Urinary bladder (tissue), 3 donors: ENCODE measurements at regions not wholly inside any gene's neighbourhood (a gene's known extent, or its start where the extent isn't known, plus 50 kb on each side); places are given as distances from the start of the nearest gene placed in this dataset.

Source experiments
- DNase-seq: peaks from one replicate; pipeline ENCODE4 v3.0.0-alpha.2; 2015; ENCODE audit errors: extremely low spot score
- H3K27ac ChIP-seq: one replicate; pipeline ENCODE4 v1.5.1; 2013; ENCODE audit warnings: low read depth, mild to moderate bottlenecking, moderate library complexity
- H3K36me3 ChIP-seq: one replicate; pipeline ENCODE4 v1.6.1; 2013; ENCODE audit warnings: mild to moderate bottlenecking, moderate library complexity; ENCODE audit not compliant: insufficient read depth
- H3K4me1 ChIP-seq: one replicate; pipeline ENCODE4 v1.6.1; 2013; ENCODE audit warnings: mild to moderate bottlenecking, moderate library complexity; ENCODE audit not compliant: insufficient read depth
- H3K4me3 ChIP-seq: one replicate; pipeline ENCODE4 v1.5.1; 2013; ENCODE audit warnings: low read depth, low read length
- WGBS: extraction: QIAGEN DNeasy Blood & Tissue Kit; methylation state at CpG from one replicate; pipeline ENCODE4 v1.1.7; 2013; 5-methylcytosine and 5-hydroxymethylcytosine counted together
- donor health status: healthy with polysubstance abuse.
- donor health status: healthy.

- WGBS = 97% methylated on average over 2 of the region's 2 CpGs
- H3K4me3 ChIP-seq = no peak overlapping the region
- no peaks in the 10 kb centered on the region for H3K4me1 ChIP-seq
- no peaks in the 10 kb centered on the region for H3K36me3 ChIP-seq
- no peak overlapping the region for H3K27ac ChIP-seq
- no peak for DNase-seq
Measured at GRCh38 chr4:81757691-81758090, 286.0 kb upstream of the RASGEF1B start.

GRCh38 chr4:81756973-81757372 lies 285.3 kb upstream of the RASGEF1B start:
- Histone ChIP-seq H3K4me1 (no peaks in the 10 kb centered on the region), H3K36me3 (no peaks in the 10 kb centered on the region), H3K4me3 (no peak overlapping the region), H3K27ac (no peak overlapping the region)
- 80% methylated on average over 3 of the region's 3 CpGs for WGBS
- DNase-seq = no peak

- WGBS = 59% methylated on average over 2 of the region's 2 CpGs
- Histone ChIP-seq H3K4me1 (no peaks in the 10 kb centered on the region), H3K27ac (no peak overlapping the region), H3K4me3 (no peak overlapping the region), H3K36me3 (no peaks in the 10 kb centered on the region)
- no peak for DNase-seq
Measured at GRCh38 chr4:81756042-81756441, 284.3 kb upstream of the RASGEF1B start.

GRCh38 chr4:81754169-81754568 lies 282.5 kb upstream of the RASGEF1B start:
- DNase-seq = no peak
- Histone ChIP-seq H3K36me3 (no peaks in the 10 kb centered on the region), H3K4me3 (no peak overlapping the region), H3K4me1 (no peaks in the 10 kb centered on the region), H3K27ac (no peak overlapping the region)
- WGBS = 91% methylated on average over 4 of the region's 4 CpGs

GRCh38 chr4:81751531-81752289 lies 280.0 kb upstream of the RASGEF1B start:
- DNase-seq = no peak
- Histone ChIP-seq H3K4me3 (no peak overlapping the region), H3K36me3 (no peaks in the 10 kb centered on the region), H3K4me1 (no peaks in the 10 kb centered on the region), H3K27ac (no peak overlapping the region)
- WGBS = 93% methylated on average over 6 of the region's 6 CpGs

- DNase-seq = no peak
- Histone ChIP-seq H3K4me1 (no peaks in the 10 kb centered on the region), H3K27ac (no peak overlapping the region), H3K36me3 (no peaks in the 10 kb centered on the region), H3K4me3 (no peak overlapping the region)
- WGBS = 54% methylated on average over 2 of the region's 2 CpGs
Measured at GRCh38 chr4:81747242-81747930, 275.7 kb upstream of the RASGEF1B start.

- H3K36me3 ChIP-seq = no peaks in the 10 kb centered on the region
- no peaks in the 10 kb centered on the region for H3K4me1 ChIP-seq
- 86% methylated on average over 1 of the region's 1 CpG for WGBS
- no peak for DNase-seq
- no peak overlapping the region for H3K4me3 ChIP-seq
- H3K27ac ChIP-seq = no peak overlapping the region
Measured at GRCh38 chr4:81746773-81747172, 275.1 kb upstream of the RASGEF1B start.

- no peak overlapping the region for H3K4me3 ChIP-seq
- H3K36me3 ChIP-seq = no peaks in the 10 kb centered on the region
- DNase-seq = no peak
- WGBS = 66% methylated on average over 2 of the region's 2 CpGs
- H3K27ac ChIP-seq = no peak overlapping the region
- H3K4me1 ChIP-seq = no peaks in the 10 kb centered on the region
Measured at GRCh38 chr4:81746071-81746470, 274.4 kb upstream of the RASGEF1B start.

GRCh38 chr4:81745050-81745449 lies 273.3 kb upstream of the RASGEF1B start:
- H3K36me3 ChIP-seq = no peaks in the 10 kb centered on the region

GRCh38 chr4:81743731-81744435 lies 272.2 kb upstream of the RASGEF1B start:
- Histone ChIP-seq H3K27ac (no peak overlapping the region), H3K4me1 (no peaks in the 10 kb centered on the region), H3K4me3 (no peak overlapping the region), H3K36me3 (no peaks in the 10 kb centered on the region)
- WGBS = 81% methylated on average over 9 of the region's 9 CpGs
- no peak for DNase-seq

More at GRCh38 chr4:81745050-81745449, 273.3 kb upstream of the RASGEF1B start:
- 72% methylated on average over 3 of the region's 3 CpGs for WGBS
- DNase-seq = no peak
- Histone ChIP-seq H3K4me1 (no peaks in the 10 kb centered on the region), H3K27ac (no peak overlapping the region), H3K4me3 (no peak overlapping the region)

- Histone ChIP-seq H3K4me3 (no peak overlapping the region), H3K36me3 (no peaks in the 10 kb centered on the region), H3K4me1 (no peaks in the 10 kb centered on the region), H3K27ac (no peak overlapping the region)
- no peak for DNase-seq
Measured at GRCh38 chr4:81740487-81740886, 268.8 kb upstream of the RASGEF1B start.

- H3K27ac ChIP-seq = no peak overlapping the region
- no peaks in the 10 kb centered on the region for H3K4me1 ChIP-seq
- H3K4me3 ChIP-seq = no peak overlapping the region
- no peaks in the 10 kb centered on the region for H3K36me3 ChIP-seq
- no peak for DNase-seq
Measured at GRCh38 chr4:81738891-81739290, 267.2 kb upstream of the RASGEF1B start.

GRCh38 chr4:81737865-81738559 lies 266.3 kb upstream of the RASGEF1B start:
- no peaks in the 10 kb centered on the region for H3K4me1 ChIP-seq
- 87% methylated on average over 2 of the region's 2 CpGs for WGBS
- H3K4me3 ChIP-seq = no peak overlapping the region
- no peak overlapping the region for H3K27ac ChIP-seq
- DNase-seq = no peak
- no peaks in the 10 kb centered on the region for H3K36me3 ChIP-seq
